ENCODE measurements at regions not wholly inside any gene's neighbourhood (a gene's known extent, or its start where the extent isn't known, plus 50 kb on each side); places are given as distances from the start of the nearest gene placed in this dataset.

GRCh38 chr5:56722317-56722716 is 93.0 kb upstream of the MAP3K1 start:
- Histone ChIP-seq H2AFZ (ENCODE audit: insufficient read depth, low read length, poor library complexity) (no peak overlapping the region), H3K18ac (ENCODE audit: low read length) (no peak overlapping the region), H3K27me3 (ENCODE audit: insufficient read depth, low read length) (no peaks in the 10 kb centered on the region), H2BK5ac (ENCODE audit: low read depth, low read length, poor library complexity) (no peak overlapping the region), H3K4me1 (ENCODE audit: control insufficient read depth in 1 of 2, insufficient read depth in 2 of 2, low read length in 2 of 2) (peaks cover 3% of the 10 kb centered on the region in 2 experiments), H3K4ac (ENCODE audit: low read depth, low read length) (no peak overlapping the region), H3K36me3 (ENCODE audit: control insufficient read depth in 1 of 2, insufficient read depth in 2 of 2, low read length in 2 of 2) (no peaks in the 10 kb centered on the region), H3K79me1 (ENCODE audit: low read length) (peaks cover 5% of the 10 kb centered on the region), H3K9me3 (ENCODE audit: insufficient read depth, low read depth, low read length) (no peaks in the 10 kb centered on the region), H2BK120ac (ENCODE audit: insufficient read depth, low read length, poor library complexity) (no peak overlapping the region), H4K12ac (ENCODE audit: low read depth, low read length) (no peak overlapping the region), H3K9ac (ENCODE audit: low read length) (no peak overlapping the region), H2AK5ac (ENCODE audit: low read length) (no peak overlapping the region), H3K23ac (ENCODE audit: low read length) (no peak overlapping the region), H4K8ac (ENCODE audit: low read depth, low read length) (no peak overlapping the region), H3K4me2 (ENCODE audit: low read length) (no peak overlapping the region), H4K91ac (ENCODE audit: low read depth, low read length) (no peak overlapping the region), H2BK12ac (ENCODE audit: low read length) (no peak overlapping the region), H3K27ac (ENCODE audit: low read depth, low read length) (no peak overlapping the region), H3K79me2 (ENCODE audit: control insufficient read depth, insufficient read depth, low read length, poor library complexity) (no peaks in the 10 kb centered on the region), H3K4me3 (ENCODE audit: low read depth, low read length) (no peak overlapping the region), H3K14ac (ENCODE audit: low read length) (no peak overlapping the region)
- DNase-seq = no peak
- no CpG with 5 or more reads among the region's 3 CpGs for WGBS (ENCODE audit: extremely low coverage, insufficient coverage, insufficient read length)

GRCh38 chr5:56717253-56717987 is 97.9 kb upstream of the MAP3K1 start:
- Histone ChIP-seq H4K12ac (ENCODE audit: low read depth, low read length) (no peak overlapping the region), H3K18ac (ENCODE audit: low read length) (no peak overlapping the region), H4K8ac (ENCODE audit: low read depth, low read length) (peak overlapping the region; percentile 29), H2AK5ac (ENCODE audit: low read length) (no peak overlapping the region), H3K36me3 (ENCODE audit: control insufficient read depth in 1 of 2, insufficient read depth in 2 of 2, low read length in 2 of 2) (no peaks in the 10 kb centered on the region), H3K27ac (ENCODE audit: low read depth, low read length) (no peak overlapping the region), H3K79me2 (ENCODE audit: control insufficient read depth, insufficient read depth, low read length, poor library complexity) (no peaks in the 10 kb centered on the region), H3K9ac (ENCODE audit: low read length) (no peak overlapping the region), H3K14ac (ENCODE audit: low read length) (no peak overlapping the region), H3K4me2 (ENCODE audit: low read length) (no peak overlapping the region), H3K79me1 (ENCODE audit: low read length) (peaks cover 3% of the 10 kb centered on the region), H3K23ac (ENCODE audit: low read length) (no peak overlapping the region), H2AFZ (ENCODE audit: insufficient read depth, low read length, poor library complexity) (peak overlapping the region; percentile 35), H4K91ac (ENCODE audit: low read depth, low read length) (peak overlapping the region; percentile 51), H3K4ac (ENCODE audit: low read depth, low read length) (no peak overlapping the region), H2BK5ac (ENCODE audit: low read depth, low read length, poor library complexity) (no peak overlapping the region), H3K4me3 (ENCODE audit: low read depth, low read length) (no peak overlapping the region), H2BK120ac (ENCODE audit: insufficient read depth, low read length, poor library complexity) (no peak overlapping the region), H2BK12ac (ENCODE audit: low read length) (no peak overlapping the region), H3K27me3 (ENCODE audit: insufficient read depth, low read length) (no peaks in the 10 kb centered on the region), H3K4me1 (ENCODE audit: control insufficient read depth in 1 of 2, insufficient read depth in 2 of 2, low read length in 2 of 2) (peaks cover 5% of the 10 kb centered on the region in 2 experiments), H3K9me3 (ENCODE audit: insufficient read depth, low read depth, low read length) (no peaks in the 10 kb centered on the region)
- whole genome bisulfite sequencing (ENCODE audit: extremely low coverage, insufficient coverage, insufficient read length) = no CpG with 5 or more reads among the region's 11 CpGs
- DNase-seq = no peak

- H3K4me2 ChIP-seq (ENCODE audit: low read length) = no peak overlapping the region
- H2BK120ac ChIP-seq (ENCODE audit: insufficient read depth, low read length, poor library complexity) = no peak overlapping the region
- peaks cover 5% of the 10 kb centered on the region in 2 experiments for H3K4me1 ChIP-seq (ENCODE audit: control insufficient read depth in 1 of 2, insufficient read depth in 2 of 2, low read length in 2 of 2)
- H4K12ac ChIP-seq (ENCODE audit: low read depth, low read length) = no peak overlapping the region
- no peak overlapping the region for H3K4ac ChIP-seq (ENCODE audit: low read depth, low read length)
- no peak overlapping the region for H4K91ac ChIP-seq (ENCODE audit: low read depth, low read length)
- peaks cover 3% of the 10 kb centered on the region for H3K79me1 ChIP-seq (ENCODE audit: low read length)
- H3K27ac ChIP-seq (ENCODE audit: low read depth, low read length) = no peak overlapping the region
- no peak overlapping the region for H4K8ac ChIP-seq (ENCODE audit: low read depth, low read length)
- no peak overlapping the region for H3K14ac ChIP-seq (ENCODE audit: low read length)
- H3K23ac ChIP-seq (ENCODE audit: low read length) = no peak overlapping the region
- H3K4me3 ChIP-seq (ENCODE audit: low read depth, low read length) = no peak overlapping the region
- no peak for DNase-seq
- no peak overlapping the region for H3K9ac ChIP-seq (ENCODE audit: low read length)
- H2AFZ ChIP-seq (ENCODE audit: insufficient read depth, low read length, poor library complexity) = no peak overlapping the region
- no peak overlapping the region for H2BK5ac ChIP-seq (ENCODE audit: low read depth, low read length, poor library complexity)
- no peak overlapping the region for H2AK5ac ChIP-seq (ENCODE audit: low read length)
- no CpG with 5 or more reads among the region's 3 CpGs for WGBS (ENCODE audit: extremely low coverage, insufficient coverage, insufficient read length)
- H3K18ac ChIP-seq (ENCODE audit: low read length) = no peak overlapping the region
- no peaks in the 10 kb centered on the region for H3K36me3 ChIP-seq (ENCODE audit: control insufficient read depth in 1 of 2, insufficient read depth in 2 of 2, low read length in 2 of 2)
- peak overlapping the region; percentile 4 for H2BK12ac ChIP-seq (ENCODE audit: low read length)
- H3K27me3 ChIP-seq (ENCODE audit: insufficient read depth, low read length) = no peaks in the 10 kb centered on the region
- no peaks in the 10 kb centered on the region for H3K79me2 ChIP-seq (ENCODE audit: control insufficient read depth, insufficient read depth, low read length, poor library complexity)
- no peaks in the 10 kb centered on the region for H3K9me3 ChIP-seq (ENCODE audit: insufficient read depth, low read depth, low read length)
These were observed 99.4 kb upstream of the MAP3K1 start for GRCh38 chr5:56715986-56716385.

DNA sequence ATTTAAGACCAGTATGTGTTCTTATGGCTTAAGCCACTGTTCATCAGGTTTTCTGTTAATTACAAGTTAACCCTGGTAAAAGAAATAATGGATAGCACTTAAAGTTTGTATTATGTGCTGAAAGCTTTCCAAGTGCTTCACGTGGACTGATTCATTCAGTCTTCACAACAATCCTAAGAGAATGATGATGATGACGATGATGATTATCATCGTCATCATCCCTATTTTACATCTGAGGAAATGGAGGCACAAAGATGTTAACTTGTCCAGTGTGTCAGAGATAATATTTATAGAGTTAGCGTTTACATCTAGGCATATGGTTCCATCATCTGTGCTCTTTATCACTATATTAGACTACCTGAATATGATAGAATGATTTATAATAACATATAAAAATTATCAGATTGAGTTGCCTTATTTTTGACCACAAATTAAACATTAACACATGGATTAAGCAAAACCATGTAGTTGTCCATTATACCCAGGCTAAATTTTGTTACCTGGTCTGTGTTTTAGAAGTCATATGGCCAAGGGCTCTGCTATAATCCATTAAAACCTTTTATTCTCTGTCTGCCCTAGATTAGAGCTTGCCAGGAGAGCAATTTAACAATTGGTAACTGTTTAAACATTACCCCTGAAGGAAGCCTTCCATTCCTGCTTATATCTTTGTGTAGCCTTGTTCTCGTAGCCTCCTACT is 102.3 kb upstream of the MAP3K1 start:
- Histone ChIP-seq H3K9ac (ENCODE audit: low read length) (no peak overlapping the region), H3K23ac (ENCODE audit: low read length) (no peak overlapping the region), H3K18ac (ENCODE audit: low read length) (no peak overlapping the region), H3K4me2 (ENCODE audit: low read length) (no peak overlapping the region), H2BK5ac (ENCODE audit: low read depth, low read length, poor library complexity) (no peak overlapping the region), H3K36me3 (ENCODE audit: control insufficient read depth in 1 of 2, insufficient read depth in 2 of 2, low read length in 2 of 2) (no peaks in the 10 kb centered on the region), H3K4ac (ENCODE audit: low read depth, low read length) (no peak overlapping the region), H2BK12ac (ENCODE audit: low read length) (no peak overlapping the region), H3K27ac (ENCODE audit: low read depth, low read length) (no peak overlapping the region), H3K79me2 (ENCODE audit: control insufficient read depth, insufficient read depth, low read length, poor library complexity) (no peaks in the 10 kb centered on the region), H2AK5ac (ENCODE audit: low read length) (no peak overlapping the region), H3K14ac (ENCODE audit: low read length) (no peak overlapping the region), H3K4me1 (ENCODE audit: control insufficient read depth in 1 of 2, insufficient read depth in 2 of 2, low read length in 2 of 2) (peaks cover 5% of the 10 kb centered on the region in 2 experiments), H3K9me3 (ENCODE audit: insufficient read depth, low read depth, low read length) (no peaks in the 10 kb centered on the region), H2AFZ (ENCODE audit: insufficient read depth, low read length, poor library complexity) (no peak overlapping the region), H2BK120ac (ENCODE audit: insufficient read depth, low read length, poor library complexity) (no peak overlapping the region), H3K4me3 (ENCODE audit: low read depth, low read length) (no peak overlapping the region), H4K12ac (ENCODE audit: low read depth, low read length) (no peak overlapping the region), H4K8ac (ENCODE audit: low read depth, low read length) (no peak overlapping the region), H3K27me3 (ENCODE audit: insufficient read depth, low read length) (no peaks in the 10 kb centered on the region), H4K91ac (ENCODE audit: low read depth, low read length) (no peak overlapping the region), H3K79me1 (ENCODE audit: low read length) (peaks cover 3% of the 10 kb centered on the region)
- no CpG with 5 or more reads among the region's 5 CpGs for WGBS (ENCODE audit: extremely low coverage, insufficient coverage, insufficient read length)
- DNase-seq = no peak
